ENCODE measurements at regions not wholly inside any gene's neighbourhood (a gene's known extent, or its start where the extent isn't known, plus 50 kb on each side); places are given as distances from the start of the nearest gene placed in this dataset.

GRCh38 chr6:168171673-168172353 lies 92.8 kb upstream of the FRMD1 start:
- TF ChIP-seq EZH2 (IDR thresholded peaks at IDR 0.05; ENCODE audit: borderline replicate concordance) (no peak), CTCF (IDR thresholded peaks at IDR 0.05; ENCODE audit: poor library complexity) (no peak)

All from hepatocyte (in vitro differentiated cells).